ENCODE measurements at regions not wholly inside any gene's neighbourhood (a gene's known extent, or its start where the extent isn't known, plus 50 kb on each side); places are given as distances from the start of the nearest gene placed in this dataset.
"Not testable (repeated sequence)": the region's sequence is repeated elsewhere in the genome, so short reads cannot be mapped to it uniquely, and the experiment has no call there.

GRCh38 chr5:123997064-123997461 lies 485.1 kb downstream of the CSNK1G3 start:
- DNase-seq (ENCODE audit: low read depth in 2 of 2, low spot score in 1 of 2), result no peak

- DNase-seq (ENCODE audit: low read depth in 2 of 2, low spot score in 1 of 2), result no peak
These were observed 480.7 kb downstream of the CSNK1G3 start for GRCh38 chr5:123992641-123993040.

- DNase-seq (ENCODE audit: low read depth in 2 of 2, low spot score in 1 of 2), result no peak
These were observed 476.0 kb downstream of the CSNK1G3 start for GRCh38 chr5:123987956-123988355.

DNA sequence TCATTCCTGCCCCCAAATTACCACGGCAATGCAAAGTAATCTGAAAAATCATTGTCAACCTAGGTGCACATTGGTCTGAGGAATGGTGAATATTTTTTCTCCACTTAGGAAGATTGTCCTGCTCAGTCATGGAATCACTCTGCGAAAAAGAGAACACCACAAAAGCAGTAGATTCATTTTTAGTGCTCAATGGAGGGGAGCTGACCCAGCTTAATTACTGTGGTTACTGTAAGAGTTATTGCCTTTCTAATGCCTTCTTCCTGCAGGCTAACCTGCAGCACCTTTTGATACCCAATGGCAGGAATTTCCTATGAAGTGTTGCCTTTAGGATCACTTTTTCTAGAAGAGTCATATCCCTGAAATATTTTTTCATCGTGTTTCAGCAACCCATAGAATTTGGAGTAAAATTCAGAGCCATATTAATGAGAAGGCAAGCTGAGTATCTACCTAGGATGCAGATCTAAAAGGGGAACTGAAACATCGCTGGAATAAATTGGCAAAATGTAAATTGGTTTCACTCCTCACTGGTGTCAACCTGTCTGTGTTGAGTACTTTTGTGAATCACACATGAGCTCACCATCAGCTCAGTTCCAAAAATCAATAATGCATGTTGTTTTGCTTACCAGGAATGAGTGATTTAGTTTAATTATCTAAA lies 464.5 kb downstream of the CSNK1G3 start:
- DNase-seq (ENCODE audit: low read depth in 2 of 2, low spot score in 1 of 2), result no peak

- not testable (repeated sequence) for DNase-seq (ENCODE audit: low read depth in 2 of 2, low spot score in 1 of 2)
These were observed 463.5 kb downstream of the CSNK1G3 start for GRCh38 chr5:123975521-123975920.

GRCh38 chr5:123966781-123967180 lies 454.8 kb downstream of the CSNK1G3 start:
- no peak for DNase-seq (ENCODE audit: low read depth in 2 of 2, low spot score in 1 of 2)

- no peak for DNase-seq (ENCODE audit: low read depth in 2 of 2, low spot score in 1 of 2)
These were observed 453.6 kb downstream of the CSNK1G3 start for GRCh38 chr5:123965626-123966025.

GRCh38 chr5:123964884-123965283 lies 452.9 kb downstream of the CSNK1G3 start:
- no peak for DNase-seq (ENCODE audit: low read depth in 2 of 2, low spot score in 1 of 2)

GRCh38 chr5:123960526-123960925 lies 448.5 kb downstream of the CSNK1G3 start:
- no peak for DNase-seq (ENCODE audit: low read depth in 2 of 2, low spot score in 1 of 2)

DNA sequence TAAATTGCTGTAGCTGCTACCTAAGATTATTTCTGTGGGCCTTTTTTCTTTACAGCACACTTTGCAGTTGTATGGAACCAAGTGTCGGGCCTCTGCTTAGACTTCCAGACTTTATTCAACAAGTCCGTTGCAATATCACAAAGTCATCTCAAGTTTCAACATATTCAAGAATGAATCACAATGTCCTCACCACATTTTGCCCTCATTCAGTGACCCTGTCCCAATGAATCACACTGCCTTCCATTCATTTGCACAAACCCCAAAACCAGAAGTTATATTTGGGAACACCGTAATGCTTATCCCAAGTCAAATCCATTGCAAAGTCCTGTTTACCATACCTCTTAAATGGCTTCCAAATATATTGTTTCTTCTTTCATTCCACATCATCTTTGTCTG lies 439.6 kb downstream of the CSNK1G3 start:
- no peak for DNase-seq (ENCODE audit: low read depth in 2 of 2, low spot score in 1 of 2)

DNA sequence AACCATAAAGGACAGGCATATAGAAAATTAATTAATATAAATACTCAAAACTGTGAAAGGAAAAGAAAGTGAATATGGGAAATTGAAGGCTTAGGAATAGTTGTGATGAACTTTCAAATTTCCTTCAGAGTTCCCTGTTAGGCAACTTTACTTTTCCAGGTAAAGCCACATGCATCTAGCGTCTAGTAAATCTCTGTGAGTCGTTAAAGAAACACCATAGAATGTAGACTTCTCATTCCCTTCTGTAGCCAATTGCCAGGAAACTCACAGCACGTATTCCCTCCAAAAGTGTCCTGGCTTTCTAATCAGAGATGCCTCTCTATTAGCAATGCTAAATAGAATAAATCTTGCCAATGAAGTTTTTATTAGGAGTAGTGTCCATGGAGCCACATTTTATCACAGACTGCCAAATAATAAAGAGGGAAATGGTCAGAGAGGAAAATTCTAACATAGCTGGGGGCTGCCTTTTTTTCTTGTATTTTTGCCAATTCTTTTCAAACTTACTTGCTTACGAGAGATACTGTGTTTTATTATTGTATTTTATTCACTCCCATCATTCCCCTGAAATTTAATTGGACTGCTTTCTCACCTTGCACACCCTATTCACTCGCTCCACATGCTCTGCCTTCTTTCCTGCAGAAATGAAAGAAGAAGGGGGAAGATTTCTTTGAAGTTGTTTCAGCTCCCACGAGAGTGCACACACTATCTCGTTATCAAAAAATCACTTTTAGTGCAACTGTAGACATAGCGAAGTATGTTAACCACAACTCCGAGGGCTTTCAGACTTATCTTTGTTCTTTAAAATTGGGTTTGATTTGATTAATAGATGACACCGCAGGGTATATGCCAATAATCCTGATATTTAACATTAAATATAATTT lies 439.0 kb downstream of the CSNK1G3 start:
- no peak for DNase-seq (ENCODE audit: low read depth in 2 of 2, low spot score in 1 of 2)

DNA sequence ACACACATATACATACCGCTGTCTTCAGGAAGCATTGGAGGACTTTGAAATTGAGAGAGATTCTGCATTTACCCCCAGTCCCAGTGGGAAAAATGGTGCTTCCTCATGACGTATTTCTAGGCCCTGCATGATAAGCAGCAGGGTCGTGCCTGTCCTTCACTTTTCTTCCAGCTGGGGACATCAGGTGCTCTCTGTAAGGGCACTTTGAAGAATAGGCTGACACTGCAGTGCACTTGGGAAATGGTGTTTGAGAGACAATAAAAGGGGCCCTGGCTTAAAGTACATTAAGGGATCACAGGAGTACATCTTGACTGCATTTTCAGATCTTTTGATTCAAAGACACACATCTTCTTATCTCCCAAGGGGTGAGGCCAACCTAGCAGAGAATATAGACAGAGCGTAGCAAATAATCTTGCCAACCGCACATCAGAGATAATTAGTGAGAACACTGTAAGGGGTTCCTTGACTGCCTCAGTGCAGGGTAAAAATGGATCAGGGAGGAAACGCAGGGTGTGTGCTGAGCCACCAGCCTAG lies 437.9 kb downstream of the CSNK1G3 start:
- no peak for DNase-seq (ENCODE audit: low read depth in 2 of 2, low spot score in 1 of 2)

GRCh38 chr5:123949043-123949804 lies 437.2 kb downstream of the CSNK1G3 start:
- no peak for DNase-seq (ENCODE audit: low read depth in 2 of 2, low spot score in 1 of 2)

- DNase-seq (ENCODE audit: low read depth in 2 of 2, low spot score in 1 of 2), result no peak
These were observed 435.8 kb downstream of the CSNK1G3 start for GRCh38 chr5:123947797-123948196.

DNA sequence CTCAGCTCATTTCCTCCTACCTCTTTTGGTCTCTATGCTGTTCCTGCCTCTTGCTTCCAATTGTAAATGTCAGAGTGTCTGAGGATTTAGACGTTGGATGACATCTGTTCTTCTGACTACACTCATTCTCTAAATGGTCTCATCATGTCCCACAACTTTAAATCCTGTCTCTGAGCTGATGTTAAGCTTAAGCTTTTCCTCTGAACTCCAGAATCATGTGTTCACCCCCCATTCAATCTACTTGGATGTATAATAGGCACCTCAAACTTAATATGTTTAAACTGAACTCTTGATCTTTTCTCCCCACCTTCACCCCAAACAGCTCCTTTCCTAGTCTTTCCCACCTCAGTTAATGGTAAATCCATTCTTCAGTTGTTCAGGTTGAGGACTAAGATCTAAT lies 433.6 kb downstream of the CSNK1G3 start:
- DNase-seq (ENCODE audit: low read depth in 2 of 2, low spot score in 1 of 2), result no peak

DNA sequence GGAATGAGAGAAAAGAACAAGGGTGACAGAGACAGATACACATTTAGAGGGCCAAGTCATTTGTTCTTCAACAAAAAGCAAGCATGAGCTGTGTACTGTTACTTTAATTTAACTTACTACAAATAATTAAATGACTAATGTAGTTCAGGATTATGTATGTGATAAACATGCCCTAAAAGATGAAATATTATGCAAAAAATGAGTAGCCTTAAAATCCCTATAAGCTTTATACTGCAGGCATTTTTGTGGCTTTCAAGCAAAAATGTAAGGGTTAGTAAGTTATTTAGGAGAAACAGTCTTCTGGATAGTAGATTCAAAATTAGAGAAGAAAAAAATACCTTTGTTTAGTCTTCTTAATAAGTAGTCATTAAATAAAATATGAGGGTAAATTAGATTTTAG lies 431.2 kb downstream of the CSNK1G3 start:
- no peak for DNase-seq (ENCODE audit: low read depth in 2 of 2, low spot score in 1 of 2)

- DNase-seq (ENCODE audit: low read depth in 2 of 2, low spot score in 1 of 2), result no peak
These were observed 428.4 kb downstream of the CSNK1G3 start for GRCh38 chr5:123940416-123940815.

- DNase-seq (ENCODE audit: low read depth in 2 of 2, low spot score in 1 of 2), result no peak
These were observed 425.3 kb downstream of the CSNK1G3 start for GRCh38 chr5:123937230-123937629.

DNA sequence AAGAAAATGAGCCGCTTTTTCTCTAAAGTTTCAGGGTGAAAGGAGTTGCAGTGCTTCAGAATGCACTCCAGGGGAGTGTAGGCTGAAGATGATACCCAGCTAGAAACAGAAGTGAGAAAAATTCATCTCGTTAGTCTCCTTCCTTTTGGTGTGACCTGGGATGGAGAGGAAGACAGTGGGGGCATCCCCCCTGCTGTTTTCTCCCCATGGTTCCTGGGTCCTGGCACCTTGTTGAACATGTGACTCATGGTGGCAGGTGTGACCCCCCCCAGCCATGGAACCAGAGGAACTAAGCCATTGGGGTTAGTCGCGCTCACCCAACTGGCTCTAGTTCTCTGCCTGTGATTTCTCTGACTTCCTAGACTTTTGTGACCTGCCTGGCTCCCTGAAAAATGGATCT lies 424.6 kb downstream of the CSNK1G3 start:
- no peak for DNase-seq (ENCODE audit: low read depth in 2 of 2, low spot score in 1 of 2)

DNA sequence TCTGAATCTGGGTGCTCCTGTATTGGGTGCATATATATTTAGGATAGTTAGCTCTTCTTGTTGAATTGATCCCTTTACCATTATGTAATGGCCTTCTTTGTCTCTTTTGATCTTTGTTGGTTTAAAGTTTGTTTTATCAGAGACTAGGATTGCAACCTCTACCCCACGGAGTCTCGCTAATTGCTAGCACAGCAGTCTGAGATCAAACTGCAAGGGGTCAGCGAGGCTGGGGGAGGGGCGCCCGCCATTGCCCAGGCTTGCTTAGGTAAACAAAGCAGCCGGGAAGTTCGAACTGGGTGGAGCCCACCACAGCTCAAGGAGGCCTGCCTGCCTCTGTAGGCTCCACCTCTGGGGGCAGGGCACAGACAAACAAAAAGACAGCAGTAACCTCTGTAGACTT lies 421.8 kb downstream of the CSNK1G3 start:
- DNase-seq (ENCODE audit: low read depth in 2 of 2, low spot score in 1 of 2), result not testable (repeated sequence)

DNA sequence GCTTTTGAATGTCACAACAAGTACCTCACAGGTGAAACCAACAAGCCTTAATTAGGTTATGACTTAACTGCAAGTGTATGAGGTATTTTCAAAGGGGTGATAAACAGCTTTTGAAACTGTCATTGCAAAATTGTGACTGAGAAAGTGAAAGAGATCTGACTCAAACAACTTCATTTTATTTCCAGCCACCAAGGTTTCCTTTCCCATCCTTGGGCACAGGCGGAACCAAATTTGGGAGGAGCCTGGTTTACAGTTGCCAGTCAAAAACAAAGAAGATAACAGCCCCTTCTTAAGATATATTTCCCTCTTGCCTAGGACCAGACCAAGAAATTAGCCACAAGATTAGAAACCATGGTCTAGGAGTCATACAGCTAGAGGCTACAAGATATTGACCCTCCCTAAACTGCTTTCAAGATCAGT lies 417.1 kb downstream of the CSNK1G3 start:
- no peak for DNase-seq (ENCODE audit: low read depth in 2 of 2, low spot score in 1 of 2)

GRCh38 chr5:123928401-123928800 lies 416.4 kb downstream of the CSNK1G3 start:
- DNase-seq (ENCODE audit: low read depth in 2 of 2, low spot score in 1 of 2), result no peak
